Ishikawa (cell line): ENCODE measurements at regions not wholly inside any gene's neighbourhood (a gene's known extent, or its start where the extent isn't known, plus 50 kb on each side); places are given as distances from the start of the nearest gene placed in this dataset.

ENCODE experiments used
- CEBPB ChIP-seq: IDR thresholded peaks from 2 replicates; pipeline ENCODE4 v1.6.1; 2012
- CREB1 ChIP-seq: IDR thresholded peaks from 2 replicates; pipeline ENCODE4 v1.6.1; 2012; ENCODE audit warnings: low read depth
- EGR1 ChIP-seq: IDR thresholded peaks from 2 replicates; pipeline ENCODE4 v1.6.1; 2012
- EP300 ChIP-seq: IDR thresholded peaks from 2 replicates; pipeline ENCODE4 v1.6.1; 2012; ENCODE audit warnings: borderline replicate concordance
- NFIC ChIP-seq: IDR thresholded peaks from 2 replicates; pipeline ENCODE4 v1.6.1; 2012
- RAD21 ChIP-seq: IDR thresholded peaks from 2 replicates; pipeline ENCODE4 v1.6.1; 2012; ENCODE audit warnings: low read depth
- TAF1 ChIP-seq: IDR thresholded peaks from 2 replicates; pipeline ENCODE4 v1.6.1; 2012; ENCODE audit warnings: low read depth, mild to moderate bottlenecking
- TCF12 ChIP-seq: IDR thresholded peaks from 2 replicates; pipeline ENCODE4 v1.6.1; 2012; ENCODE audit warnings: low read depth
- TEAD4 ChIP-seq: IDR thresholded peaks from 2 replicates; pipeline ENCODE4 v1.6.1; 2012
- YY1 ChIP-seq: IDR thresholded peaks from 2 replicates; pipeline ENCODE4 v1.6.1; 2012; ENCODE audit warnings: low read depth
- ZBTB7A ChIP-seq: IDR thresholded peaks from 2 replicates; pipeline ENCODE4 v1.6.1; 2012; ENCODE audit warnings: low read depth
- TF ChIP-seq, protein P1 (sequence below): IDR thresholded peaks from 2 replicates; pipeline ENCODE4 v1.6.1; 2012
- TF ChIP-seq, protein P2 (sequence below): IDR thresholded peaks from 2 replicates; pipeline ENCODE4 v1.6.1; 2012; ENCODE audit warnings: low read depth, mild to moderate bottlenecking
- TF ChIP-seq, protein P3 (sequence below): IDR thresholded peaks from 2 replicates; pipeline ENCODE4 v1.6.1; 2012

DNA sequence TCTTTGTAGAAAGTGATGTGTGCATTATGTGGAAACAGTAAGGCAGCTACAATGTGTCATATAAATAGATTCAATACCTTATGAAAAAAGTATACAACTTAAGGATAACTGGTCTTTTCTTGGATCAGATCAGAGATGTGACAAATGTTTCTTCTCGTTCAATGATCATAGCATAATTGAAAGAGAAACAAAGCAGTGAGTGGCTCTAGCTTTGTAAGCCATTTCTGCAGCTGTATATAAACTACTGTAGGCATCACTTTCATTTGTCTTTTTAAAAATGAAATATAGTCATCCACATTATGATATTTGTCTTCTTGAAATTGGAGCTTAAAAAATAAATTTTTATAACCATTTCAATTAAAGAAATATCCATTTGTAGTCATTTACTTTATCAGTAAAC, 63.8 kb upstream of the LMO3 start:
- TF ChIP-seq CEBPB (no peak), EGR1 (no peak), EP300 (no peak), ZBTB7A (no peak), TEAD4 (no peak), YY1 (no peak), RAD21 (no peak), CREB1 (no peak), TCF12 (no peak)
- TF ChIP-seq, protein P1, sequence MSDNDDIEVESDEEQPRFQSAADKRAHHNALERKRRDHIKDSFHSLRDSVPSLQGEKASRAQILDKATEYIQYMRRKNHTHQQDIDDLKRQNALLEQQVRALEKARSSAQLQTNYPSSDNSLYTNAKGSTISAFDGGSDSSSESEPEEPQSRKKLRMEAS = no peak
- TF ChIP-seq, protein P2, sequence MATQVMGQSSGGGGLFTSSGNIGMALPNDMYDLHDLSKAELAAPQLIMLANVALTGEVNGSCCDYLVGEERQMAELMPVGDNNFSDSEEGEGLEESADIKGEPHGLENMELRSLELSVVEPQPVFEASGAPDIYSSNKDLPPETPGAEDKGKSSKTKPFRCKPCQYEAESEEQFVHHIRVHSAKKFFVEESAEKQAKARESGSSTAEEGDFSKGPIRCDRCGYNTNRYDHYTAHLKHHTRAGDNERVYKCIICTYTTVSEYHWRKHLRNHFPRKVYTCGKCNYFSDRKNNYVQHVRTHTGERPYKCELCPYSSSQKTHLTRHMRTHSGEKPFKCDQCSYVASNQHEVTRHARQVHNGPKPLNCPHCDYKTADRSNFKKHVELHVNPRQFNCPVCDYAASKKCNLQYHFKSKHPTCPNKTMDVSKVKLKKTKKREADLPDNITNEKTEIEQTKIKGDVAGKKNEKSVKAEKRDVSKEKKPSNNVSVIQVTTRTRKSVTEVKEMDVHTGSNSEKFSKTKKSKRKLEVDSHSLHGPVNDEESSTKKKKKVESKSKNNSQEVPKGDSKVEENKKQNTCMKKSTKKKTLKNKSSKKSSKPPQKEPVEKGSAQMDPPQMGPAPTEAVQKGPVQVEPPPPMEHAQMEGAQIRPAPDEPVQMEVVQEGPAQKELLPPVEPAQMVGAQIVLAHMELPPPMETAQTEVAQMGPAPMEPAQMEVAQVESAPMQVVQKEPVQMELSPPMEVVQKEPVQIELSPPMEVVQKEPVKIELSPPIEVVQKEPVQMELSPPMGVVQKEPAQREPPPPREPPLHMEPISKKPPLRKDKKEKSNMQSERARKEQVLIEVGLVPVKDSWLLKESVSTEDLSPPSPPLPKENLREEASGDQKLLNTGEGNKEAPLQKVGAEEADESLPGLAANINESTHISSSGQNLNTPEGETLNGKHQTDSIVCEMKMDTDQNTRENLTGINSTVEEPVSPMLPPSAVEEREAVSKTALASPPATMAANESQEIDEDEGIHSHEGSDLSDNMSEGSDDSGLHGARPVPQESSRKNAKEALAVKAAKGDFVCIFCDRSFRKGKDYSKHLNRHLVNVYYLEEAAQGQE = no peak
- TF ChIP-seq, protein P3, sequence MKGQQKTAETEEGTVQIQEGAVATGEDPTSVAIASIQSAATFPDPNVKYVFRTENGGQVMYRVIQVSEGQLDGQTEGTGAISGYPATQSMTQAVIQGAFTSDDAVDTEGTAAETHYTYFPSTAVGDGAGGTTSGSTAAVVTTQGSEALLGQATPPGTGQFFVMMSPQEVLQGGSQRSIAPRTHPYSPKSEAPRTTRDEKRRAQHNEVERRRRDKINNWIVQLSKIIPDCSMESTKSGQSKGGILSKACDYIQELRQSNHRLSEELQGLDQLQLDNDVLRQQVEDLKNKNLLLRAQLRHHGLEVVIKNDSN = no peak

DNA sequence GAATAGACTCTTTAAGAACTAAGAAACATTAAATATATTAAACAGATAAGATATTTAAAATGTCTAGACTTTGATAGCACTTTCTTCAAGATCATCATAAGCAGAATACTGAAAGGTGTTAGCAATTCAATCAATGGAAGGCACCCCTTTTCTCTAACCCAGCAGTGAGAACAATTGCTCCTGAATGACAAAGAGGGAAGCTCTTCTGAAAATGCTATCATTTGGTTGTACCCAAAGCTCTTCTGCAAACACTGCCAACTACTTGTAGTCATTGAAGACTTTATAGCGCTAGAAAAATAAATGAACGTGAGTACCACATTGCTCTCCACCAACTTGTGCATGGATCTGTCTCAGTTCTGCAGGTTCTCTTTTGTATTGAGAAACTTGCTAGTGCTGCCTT, 62.2 kb upstream of the LMO3 start:
- TF ChIP-seq NFIC (no peak), ZBTB7A (no peak), CEBPB (no peak), TCF12 (no peak), EP300 (no peak), TAF1 (no peak), RAD21 (no peak)
- TF ChIP-seq, protein P1 = no peak

DNA sequence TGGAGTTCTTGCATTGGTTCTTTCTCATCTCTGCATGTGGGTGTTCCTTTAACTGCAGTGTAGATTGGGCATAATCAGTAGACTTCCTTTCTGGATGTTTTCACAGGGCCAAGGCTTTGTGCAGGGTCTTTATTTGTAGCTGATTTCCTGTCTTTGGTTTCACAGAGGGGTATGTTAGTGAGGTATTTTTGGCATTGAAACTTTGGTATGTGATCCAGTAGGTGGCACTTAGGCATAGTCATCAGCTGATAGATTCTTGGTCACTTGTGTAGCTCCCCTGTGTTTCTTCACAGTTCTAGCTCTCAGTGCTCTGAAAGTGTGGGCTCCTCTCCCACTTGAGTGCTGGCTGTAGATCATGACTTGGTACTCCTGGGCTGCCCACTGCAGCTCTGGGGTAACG, 52.7 kb upstream of the LMO3 start:
- TF ChIP-seq EP300 (no peak), CREB1 (no peak), EGR1 (no peak), NFIC (no peak), CEBPB (no peak), TAF1 (no peak), RAD21 (no peak), YY1 (no peak), ZBTB7A (no peak)
- TF ChIP-seq, protein P2 = no peak
- TF ChIP-seq, protein P3 = no peak
